Neural crest cell (in vitro differentiated cells): ENCODE measurements at regions not wholly inside any gene's neighbourhood (a gene's known extent, or its start where the extent isn't known, plus 50 kb on each side); places are given as distances from the start of the nearest gene placed in this dataset.
"Not testable (repeated sequence)": the region's sequence is repeated elsewhere in the genome, so short reads cannot be mapped to it uniquely, and the experiment has no call there.

Experiments
- DNase-seq: peaks from one replicate; pipeline ENCODE4 v3.0.0; 2021; ENCODE audit warnings: low read depth, mixed read lengths, low spot score
- H3K27ac Mint-ChIP-seq: one replicate; pipeline ENCODE4 v1.8.0; 2021; ENCODE audit warnings: mild to moderate bottlenecking, mixed read lengths; ENCODE audit not compliant: unreplicated experiment
- H3K27me3 Mint-ChIP-seq: 2 replicates; pipeline ENCODE4 v1.8.0; 2021; ENCODE audit warnings: low read depth, mild to moderate bottlenecking, mixed read lengths
- H3K36me3 Mint-ChIP-seq: 2 replicates; pipeline ENCODE4 v1.8.0; 2021; ENCODE audit warnings: low read depth, mild to moderate bottlenecking, mixed read lengths
- H3K4me1 Mint-ChIP-seq: 2 replicates; pipeline ENCODE4 v1.8.0; 2021; ENCODE audit warnings: mixed read lengths
- H3K4me3 Mint-ChIP-seq: one replicate; pipeline ENCODE4 v1.8.0; 2021; ENCODE audit warnings: mild to moderate bottlenecking, mixed read lengths
- H3K9me3 Mint-ChIP-seq: 2 replicates; pipeline ENCODE4 v1.8.0; 2021; ENCODE audit warnings: mixed read lengths
- TF ChIP-seq, protein P1 (sequence below): fragments of 200-600 bp; sonication (generic); conservative IDR thresholded peaks from 2 replicates; pipeline ENCODE4 v1.5.0; 2021; ENCODE audit warnings: antibody characterized with exemption, mild to moderate bottlenecking

GRCh38 chr10:62594093-62594520 lies 210.4 kb upstream of the ADO start:
- Mint-ChIP-seq H3K4me3 (no peak overlapping the region), H3K9me3 (no peaks in the 10 kb centered on the region), H3K27me3 (no peaks in the 10 kb centered on the region), H3K27ac (no peak overlapping the region), H3K36me3 (no peaks in the 10 kb centered on the region), H3K4me1 (peaks cover 10% of the 10 kb centered on the region)
- TF ChIP-seq, protein P1, sequence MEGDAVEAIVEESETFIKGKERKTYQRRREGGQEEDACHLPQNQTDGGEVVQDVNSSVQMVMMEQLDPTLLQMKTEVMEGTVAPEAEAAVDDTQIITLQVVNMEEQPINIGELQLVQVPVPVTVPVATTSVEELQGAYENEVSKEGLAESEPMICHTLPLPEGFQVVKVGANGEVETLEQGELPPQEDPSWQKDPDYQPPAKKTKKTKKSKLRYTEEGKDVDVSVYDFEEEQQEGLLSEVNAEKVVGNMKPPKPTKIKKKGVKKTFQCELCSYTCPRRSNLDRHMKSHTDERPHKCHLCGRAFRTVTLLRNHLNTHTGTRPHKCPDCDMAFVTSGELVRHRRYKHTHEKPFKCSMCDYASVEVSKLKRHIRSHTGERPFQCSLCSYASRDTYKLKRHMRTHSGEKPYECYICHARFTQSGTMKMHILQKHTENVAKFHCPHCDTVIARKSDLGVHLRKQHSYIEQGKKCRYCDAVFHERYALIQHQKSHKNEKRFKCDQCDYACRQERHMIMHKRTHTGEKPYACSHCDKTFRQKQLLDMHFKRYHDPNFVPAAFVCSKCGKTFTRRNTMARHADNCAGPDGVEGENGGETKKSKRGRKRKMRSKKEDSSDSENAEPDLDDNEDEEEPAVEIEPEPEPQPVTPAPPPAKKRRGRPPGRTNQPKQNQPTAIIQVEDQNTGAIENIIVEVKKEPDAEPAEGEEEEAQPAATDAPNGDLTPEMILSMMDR = peak; percentile 95
- peak; percentile 59 for DNase-seq

DNA sequence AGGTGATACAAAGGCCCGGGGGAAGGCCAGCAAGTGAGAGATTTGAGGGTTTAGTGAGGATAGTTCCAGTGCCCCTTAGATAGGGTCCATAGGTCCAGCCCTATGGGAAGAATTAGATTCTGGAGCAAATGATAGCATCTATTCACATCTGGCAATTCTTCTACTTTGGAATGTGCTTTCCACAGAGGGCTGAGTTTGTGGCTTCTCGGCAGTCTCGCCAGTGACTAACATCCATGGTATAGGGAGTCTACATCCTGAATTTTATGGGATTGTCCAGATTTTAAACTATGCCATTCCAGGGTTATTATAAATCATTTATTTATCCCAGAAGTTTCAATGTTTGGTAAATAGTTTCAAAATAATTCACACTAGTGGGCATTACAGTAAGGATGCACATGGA lies 207.3 kb upstream of the ADO start:
- H3K27ac Mint-ChIP-seq = no peak overlapping the region
- H3K4me3 Mint-ChIP-seq = no peak overlapping the region

DNA sequence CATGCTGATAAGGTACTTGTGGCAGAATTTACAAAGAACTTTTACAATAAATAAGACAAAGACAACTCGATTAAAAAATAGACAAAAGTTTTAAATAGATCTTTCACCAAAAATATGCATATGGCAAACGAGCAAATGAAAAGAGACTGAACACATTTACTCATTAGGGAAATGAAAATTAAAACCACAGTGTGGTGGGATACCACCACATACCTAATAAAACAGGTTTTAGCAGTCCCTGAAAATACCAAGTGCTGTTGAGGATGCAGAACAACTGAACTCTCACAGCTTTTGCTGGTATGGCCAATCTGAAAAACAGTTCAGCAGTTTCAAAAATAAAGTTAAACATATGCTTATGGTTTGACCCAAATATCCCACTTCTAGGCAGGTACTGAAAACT lies 205.4 kb upstream of the ADO start:
- Mint-ChIP-seq H3K36me3 (no peaks in the 10 kb centered on the region), H3K4me3 (no peak overlapping the region), H3K27ac (no peak overlapping the region), H3K27me3 (no peaks in the 10 kb centered on the region), H3K9me3 (no peaks in the 10 kb centered on the region), H3K4me1 (peaks cover under 1% of the 10 kb centered on the region)
- no peak for DNase-seq
- TF ChIP-seq, protein P1 = no peak

More for the DNA sequence above, 207.3 kb upstream of the ADO start:
- Mint-ChIP-seq H3K4me1 (peaks cover 7% of the 10 kb centered on the region), H3K27me3 (no peaks in the 10 kb centered on the region), H3K9me3 (no peaks in the 10 kb centered on the region), H3K36me3 (no peaks in the 10 kb centered on the region)
- TF ChIP-seq, protein P1 = no peak
- DNase-seq = no peak

GRCh38 chr10:62606551-62606950 lies 198.0 kb upstream of the ADO start:
- not testable (repeated sequence) for DNase-seq, H3K27ac Mint-ChIP-seq, H3K4me3 Mint-ChIP-seq, H3K36me3 Mint-ChIP-seq, H3K9me3 Mint-ChIP-seq, H3K27me3 Mint-ChIP-seq
- peaks cover 14% of the 10 kb centered on the region for H3K4me1 Mint-ChIP-seq

DNA sequence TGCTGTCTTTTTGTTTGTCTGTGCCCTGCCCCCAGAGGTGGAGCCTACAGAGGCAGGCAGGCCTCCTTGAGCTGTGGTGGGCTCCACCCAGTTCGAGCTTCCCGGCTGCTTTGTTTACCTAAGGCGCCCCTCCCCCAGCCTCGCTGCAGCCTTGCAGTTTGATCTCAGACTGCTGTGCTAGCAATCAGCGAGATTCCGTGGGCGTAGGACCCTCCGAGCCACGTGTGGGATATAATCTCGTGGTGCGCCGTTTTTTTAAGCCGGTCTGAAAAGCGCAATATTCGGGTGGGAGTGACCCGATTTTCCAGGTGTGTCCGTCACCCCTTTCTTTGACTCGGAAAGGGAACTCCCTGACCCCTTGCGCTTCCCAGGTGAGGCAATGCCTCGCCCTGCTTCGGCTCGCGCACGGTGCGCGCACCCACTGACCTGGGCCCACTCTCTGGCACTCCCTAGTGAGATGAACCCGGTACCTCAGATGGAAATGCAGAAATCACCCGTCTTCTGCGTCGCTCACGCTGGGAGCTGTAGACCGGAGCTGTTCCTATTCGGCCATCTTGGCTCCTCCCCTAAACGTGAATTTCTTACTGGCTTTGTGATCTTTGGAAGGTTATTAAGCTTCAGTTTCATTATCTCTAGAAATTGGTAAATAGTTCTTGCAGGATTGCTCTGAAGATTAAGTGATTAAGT lies 196.2 kb upstream of the ADO start:
- Mint-ChIP-seq H3K4me3 (peak overlapping the region; percentile 85), H3K27ac (peak overlapping the region; percentile 65)
- peak; percentile 44 for DNase-seq

DNA sequence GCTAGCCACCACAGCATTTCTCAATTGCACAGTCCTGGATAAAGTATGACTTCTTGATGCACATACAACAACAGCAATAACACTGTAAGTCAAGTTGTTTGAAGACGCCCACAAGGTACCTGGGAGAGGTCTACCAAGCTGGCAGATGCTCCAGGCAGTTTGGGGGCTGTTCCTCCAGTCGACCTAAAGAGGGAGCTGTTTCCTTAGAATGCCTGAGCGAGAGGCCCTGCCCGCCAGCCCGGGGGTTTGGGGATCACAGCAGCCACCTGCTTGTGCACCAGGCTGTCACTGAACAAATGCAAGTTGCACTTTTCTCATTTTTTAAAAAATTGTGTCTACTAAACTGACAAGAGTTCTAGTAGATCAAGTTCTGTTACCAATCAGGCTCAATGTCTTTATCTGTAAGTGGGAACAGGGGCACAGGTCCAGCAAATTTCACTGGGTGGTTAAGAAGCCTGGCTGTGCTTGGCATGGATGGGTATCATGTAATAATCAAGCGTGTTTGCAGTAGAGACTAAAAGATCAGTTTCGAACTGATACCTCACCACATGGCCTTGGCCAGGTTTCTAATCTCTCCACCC lies 193.8 kb upstream of the ADO start:
- peaks cover 26% of the 10 kb centered on the region for H3K4me1 Mint-ChIP-seq
- H3K27me3 Mint-ChIP-seq = no peaks in the 10 kb centered on the region
- TF ChIP-seq, protein P1 = peak; percentile 77
- H3K9me3 Mint-ChIP-seq = no peaks in the 10 kb centered on the region
- H3K4me3 Mint-ChIP-seq = peak overlapping the region; percentile 69
- H3K36me3 Mint-ChIP-seq = peaks cover 3% of the 10 kb centered on the region
- peak; percentile 62 for DNase-seq
- no peak overlapping the region for H3K27ac Mint-ChIP-seq

More for the DNA sequence above, 196.2 kb upstream of the ADO start:
- H3K4me1 Mint-ChIP-seq = peaks cover 20% of the 10 kb centered on the region
- H3K36me3 Mint-ChIP-seq, H3K9me3 Mint-ChIP-seq, H3K27me3 Mint-ChIP-seq: not testable (repeated sequence)
